ENCODE measurements at regions not wholly inside any gene's neighbourhood (a gene's known extent, or its start where the extent isn't known, plus 50 kb on each side); places are given as distances from the start of the nearest gene placed in this dataset.

GRCh38 chr2:15705310-15705709 is 113.6 kb downstream of the DDX1 start:
- H3K79me2 ChIP-seq (ENCODE audit: control insufficient read depth in 1 of 2, insufficient read depth in 2 of 2, low read length in 2 of 2) = no peaks in the 10 kb centered on the region
- H3K4me1 ChIP-seq (replicated peaks in 1 of 4; ENCODE audit: control insufficient read depth in 3 of 4, insufficient read depth in 4 of 4, low read length in 3 of 4) = no peaks in the 10 kb centered on the region
- no peak overlapping the region for H3K27ac ChIP-seq (ENCODE audit: low read depth, low read length)
- H4K91ac ChIP-seq (replicated peaks; ENCODE audit: insufficient read length, low read length) = no peak overlapping the region
- H3K4ac ChIP-seq (replicated peaks; ENCODE audit: insufficient read length, low read depth, low read length) = no peak overlapping the region
- no peak overlapping the region for H2BK15ac ChIP-seq (ENCODE audit: low read length)
- H3K23ac ChIP-seq (ENCODE audit: insufficient read length) = no peak overlapping the region
- H3K9me3 ChIP-seq (ENCODE audit: insufficient read depth in 2 of 2, low read depth in 1 of 2, low read length in 1 of 2) = no peaks in the 10 kb centered on the region
- H3K18ac ChIP-seq (ENCODE audit: extremely low read depth, low read length) = no peak overlapping the region
- H2BK5ac ChIP-seq (ENCODE audit: low read depth, low read length) = no peak overlapping the region
- FAIRE-seq = no peak
- H4K5ac ChIP-seq (ENCODE audit: insufficient read length, low read depth, low read length) = no peak overlapping the region
- POLR2A ChIA-PET (ENCODE audit: partially characterized antibody) = no interaction called here
- no peak overlapping the region for H3K14ac ChIP-seq (ENCODE audit: insufficient read length)
- H2BK20ac ChIP-seq (ENCODE audit: low read length) = no peak overlapping the region
- H2BK120ac ChIP-seq (replicated peaks; ENCODE audit: low read depth, low read length) = no peak overlapping the region
- no peak overlapping the region for H2AK5ac ChIP-seq (ENCODE audit: low read depth, low read length)
- no peak overlapping the region for H2BK12ac ChIP-seq (ENCODE audit: low read depth, low read length)
- no peaks in the 10 kb centered on the region for H4K20me1 ChIP-seq (replicated peaks in 1 of 2; ENCODE audit: control insufficient read depth in 1 of 2, insufficient read depth in 2 of 2, low read length in 2 of 2)
- DNase-seq (ENCODE audit: low read depth in 1 of 2, low spot score in 2 of 2) = no peak
- H3K4me2 ChIP-seq (ENCODE audit: insufficient read depth in 1 of 2, low read depth in 2 of 2, low read length in 2 of 2) = no peak overlapping the region
- no peak overlapping the region for H2AFZ ChIP-seq (ENCODE audit: low read length)
- H3K4me3 ChIP-seq (ENCODE audit: extremely low read depth in 1 of 4, insufficient read depth in 2 of 4, low read depth in 3 of 4, low read length in 4 of 4) = no peak overlapping the region
- no peaks in the 10 kb centered on the region for H3K79me1 ChIP-seq (ENCODE audit: low read depth, low read length)
- no peaks in the 10 kb centered on the region for H3K23me2 ChIP-seq (ENCODE audit: low read depth, low read length)
- no peaks in the 10 kb centered on the region for H3K36me3 ChIP-seq (ENCODE audit: control insufficient read depth in 2 of 4, insufficient read depth in 4 of 4, low read length in 3 of 4)
- no peak overlapping the region for H3K9ac ChIP-seq (replicated peaks in 1 of 4; ENCODE audit: extremely low read depth in 1 of 4, low read depth in 3 of 4, low read length in 3 of 4)
- no peaks in the 10 kb centered on the region for H3K27me3 ChIP-seq (replicated peaks in 1 of 4; ENCODE audit: control insufficient read depth in 3 of 4, extremely low read depth in 1 of 4, insufficient read depth in 3 of 4, low read length in 3 of 4)
- 92% methylated on average over 6 of the region's 6 CpGs; no CpG with 5 or more reads in 1 of the 2 experiments for WGBS, 2 experiments (ENCODE audit: extremely low coverage in 1 of 2, insufficient coverage in 1 of 2, insufficient read length in 1 of 2, insufficient replicate concordance in 2 of 2, low coverage in 1 of 2, low lambda C conversion rate in 2 of 2, missing lambda C conversion rate in 1 of 2)
- H4K8ac ChIP-seq (ENCODE audit: extremely low read depth, insufficient read depth, low read length) = no peak overlapping the region
- no peak overlapping the region for H3K56ac ChIP-seq (replicated peaks; ENCODE audit: insufficient read length, low read depth, low read length)
- CTCF ChIA-PET (ENCODE audit: partially characterized antibody) = no interaction called here
- TF ChIP-seq JUN (IDR thresholded peaks at IDR 0.05; ENCODE audit: low read depth, low read length) (no peak), SIN3A (conservative IDR thresholded peaks at IDR 0.05 in 1 of 2, IDR thresholded peaks at IDR 0.05 in 1 of 2; ENCODE audit: low read depth in 1 of 2, low read length in 2 of 2) (no peak), KDM4A (IDR thresholded peaks at IDR 0.05; ENCODE audit: low read depth, low read length, severe bottlenecking) (no peak), TAF1 (IDR thresholded peaks at IDR 0.05; ENCODE audit: low read depth, low read length) (no peak), FOSL1 (IDR thresholded peaks at IDR 0.05; ENCODE audit: insufficient read depth, low read depth, low read length) (no peak), SRF (IDR thresholded peaks at IDR 0.05; ENCODE audit: low read depth, low read length) (no peak), SP2 (IDR thresholded peaks at IDR 0.05; ENCODE audit: low read length) (no peak), BACH1 (IDR thresholded peaks at IDR 0.05; ENCODE audit: low read length) (no peak), RAD21 (IDR thresholded peaks at IDR 0.05 in 1 of 2, conservative IDR thresholded peaks at IDR 0.05 in 1 of 2; ENCODE audit: low read depth in 2 of 2, low read length in 2 of 2) (no peak), POLR2AphosphoS5 (IDR thresholded peaks at IDR 0.05; ENCODE audit: low read depth, low read length) (no peak), RBBP5 (IDR thresholded peaks at IDR 0.05; ENCODE audit: borderline replicate concordance, low read depth, low read length) (no peak), SUZ12 (IDR thresholded peaks at IDR 0.05; ENCODE audit: low read length) (no peak), SIRT6 (IDR thresholded peaks at IDR 0.05; ENCODE audit: low read length) (no peak), SIX5 (IDR thresholded peaks at IDR 0.05; ENCODE audit: low read depth, low read length) (no peak), ASH2L (IDR thresholded peaks at IDR 0.05; ENCODE audit: low read length) (no peak), BRCA1 (IDR thresholded peaks at IDR 0.05; ENCODE audit: low read depth, low read length) (no peak)
